GM12874 (cell line): ENCODE measurements at regions not wholly inside any gene's neighbourhood (a gene's known extent, or its start where the extent isn't known, plus 50 kb on each side); places are given as distances from the start of the nearest gene placed in this dataset.

ENCODE experiments used
- CTCF ChIP-seq: IDR thresholded peaks from 2 replicates; pipeline ENCODE4 v1.5.1; 2011; ENCODE audit warnings: low read depth, mild to moderate bottlenecking, control low read depth, low read length, moderate library complexity; ENCODE audit not compliant: insufficient read depth

- no peak for TF ChIP-seq CTCF
Measured at GRCh38 chr2:149747456-149747855, 159.9 kb upstream of the MMADHC start.

DNA sequence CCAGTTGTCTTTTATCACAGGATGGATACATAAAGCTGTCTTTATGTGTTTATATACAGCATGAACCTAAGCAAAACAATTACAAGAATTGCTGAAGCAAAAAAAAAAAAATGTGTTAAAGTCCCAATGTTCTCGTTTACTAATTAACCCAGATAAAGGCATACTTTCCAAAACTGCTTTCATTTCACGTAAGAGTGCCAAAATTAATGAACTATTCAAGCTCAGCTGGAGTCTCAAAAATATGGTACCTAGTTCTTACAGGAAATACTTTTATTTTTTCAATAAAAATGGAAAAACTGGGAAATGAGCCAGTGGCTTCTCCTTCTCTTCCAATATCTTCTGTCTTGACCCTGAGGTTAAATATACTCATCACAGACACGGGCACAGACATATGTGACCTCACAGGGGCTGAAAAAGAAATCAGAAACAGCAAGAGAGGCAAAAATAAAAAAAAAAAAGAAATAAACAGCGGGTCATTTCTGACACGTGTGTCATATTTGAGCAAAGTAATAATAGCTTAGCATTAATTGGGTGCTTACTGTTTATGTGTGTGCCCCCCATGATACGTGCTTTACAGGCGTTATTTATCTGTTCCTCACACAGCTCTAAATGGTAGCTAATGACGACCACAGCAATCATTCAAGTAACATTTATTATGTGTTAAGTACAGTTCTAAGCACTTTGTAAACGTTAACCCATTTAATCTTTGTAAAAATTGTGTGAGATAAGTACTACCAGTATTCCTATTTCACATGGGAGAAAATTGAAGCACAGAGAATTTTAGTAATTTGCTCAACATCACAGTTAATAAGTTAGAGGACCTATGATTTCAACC lies 158.0 kb upstream of the MMADHC start:
- no peak for TF ChIP-seq CTCF

GRCh38 chr2:149744865-149745264 lies 157.3 kb upstream of the MMADHC start:
- TF ChIP-seq CTCF: no peak

DNA sequence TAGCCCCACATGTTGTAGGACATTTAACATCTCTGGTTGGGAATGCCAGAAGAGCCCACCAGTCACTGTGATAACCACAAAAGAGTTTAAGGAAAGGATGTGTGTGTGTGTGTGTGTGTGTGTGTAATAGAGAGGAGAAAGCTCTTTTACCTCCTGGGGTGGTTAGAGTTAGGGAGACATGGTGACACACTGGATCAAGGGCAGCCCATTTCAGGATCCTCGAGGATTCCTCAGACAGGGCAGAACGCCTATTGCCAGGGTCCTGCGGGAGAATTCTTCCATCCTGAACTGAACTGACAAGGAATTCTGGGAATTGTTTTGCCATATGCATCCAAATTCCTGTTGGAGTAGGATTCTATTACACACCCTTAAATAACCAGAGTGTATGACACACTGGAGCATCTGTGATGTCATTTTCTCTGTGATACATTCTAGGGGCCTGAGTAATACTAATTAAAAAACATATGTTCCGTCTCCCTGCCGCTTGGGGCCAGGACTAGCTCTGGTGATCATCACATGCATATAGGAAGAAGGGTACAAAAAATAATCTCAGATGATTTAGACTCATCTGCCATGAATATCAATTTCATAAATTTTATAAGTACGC lies 156.4 kb upstream of the MMADHC start:
- no peak for TF ChIP-seq CTCF

DNA sequence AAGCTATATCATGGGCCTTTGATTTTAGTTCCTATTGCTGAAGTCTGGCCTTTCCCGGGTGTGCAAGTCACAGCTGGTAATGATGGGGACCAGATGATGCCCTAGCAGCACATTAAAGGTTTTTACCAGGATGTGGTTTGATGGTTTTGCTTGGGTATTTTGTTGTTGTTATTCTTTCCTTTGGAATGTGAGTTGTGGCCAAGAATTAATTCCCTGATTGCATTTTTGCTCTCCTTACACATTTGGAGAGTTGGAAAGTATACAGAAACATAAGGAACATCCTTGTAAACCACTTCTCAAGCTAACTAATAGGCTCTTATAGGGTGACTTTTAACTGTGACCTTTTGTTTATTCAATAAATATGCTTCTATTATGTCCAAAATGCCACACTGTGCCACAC lies 154.1 kb upstream of the MMADHC start:
- no peak for TF ChIP-seq CTCF

- TF ChIP-seq CTCF: no peak
Measured at GRCh38 chr2:149740490-149740889, 152.9 kb upstream of the MMADHC start.

DNA sequence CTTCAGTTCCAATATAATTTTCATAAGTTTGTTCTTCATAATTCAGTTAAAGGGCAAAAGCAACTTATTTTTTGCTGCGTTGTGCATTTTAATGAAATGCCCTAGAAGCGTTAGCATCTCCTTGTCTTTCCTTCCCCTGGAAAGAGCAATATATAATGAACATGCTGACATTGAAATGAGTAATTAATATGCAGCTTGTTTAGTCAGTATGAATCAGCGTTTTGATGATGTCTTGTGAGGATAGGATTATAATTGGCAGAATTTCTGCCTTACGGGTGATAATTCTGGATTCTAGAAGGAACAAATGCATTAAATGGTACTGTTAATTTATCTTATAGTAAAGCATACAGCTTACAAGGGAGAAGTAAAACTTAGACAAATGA lies 152.3 kb upstream of the MMADHC start:
- TF ChIP-seq CTCF: no peak
